IMR-90 (cell line): ENCODE measurements at regions not wholly inside any gene's neighbourhood (a gene's known extent, or its start where the extent isn't known, plus 50 kb on each side); places are given as distances from the start of the nearest gene placed in this dataset.

Source experiments
- ATAC-seq: fragments of 200-7000 bp; cut with Tn5 transposase; 2 replicates; pipeline ENCODE4 v1.9.1; 2020; ENCODE audit warnings: low read depth, mild to moderate bottlenecking, moderate library complexity
- BruUV-seq: library from RNA; stranded (reverse); fragments of 400-500 nt; replicated peaks from 2 replicates; lab custom pipeline; 2021; lab: Mats Ljungman, UMichigan
- CTCF ChIA-PET: fragments of 300-600 bp; formaldehyde crosslinking; extraction: SDS; loops from one replicate; lab custom pipeline; 2021; ENCODE audit warnings: antibody characterized with exemption; lab: Yijun Ruan, JAX
- POLR2A ChIA-PET: fragments of 300-600 bp; sonication (Branson Sonifier 250); formaldehyde crosslinking; loops from one replicate; lab custom pipeline; 2022; ENCODE audit warnings: antibody characterized with exemption; ENCODE audit not compliant: unreplicated experiment; lab: Charles Lee
- DNase-seq: peaks from one replicate; pipeline ENCODE4 v3.0.0; 2013
- H2AFZ ChIP-seq: replicated peaks from 2 replicates; pipeline ENCODE3; 2013; ENCODE audit warnings: low read length, mild to moderate bottlenecking; ENCODE audit not compliant: poor library complexity
- H2AK5ac ChIP-seq: 2 replicates; pipeline ENCODE4 v1.6.1; 2013; ENCODE audit warnings: low read depth, low read length, inconsistent platforms
- H2AK9ac ChIP-seq: replicated peaks from 2 replicates; pipeline ENCODE3; 2013; ENCODE audit warnings: mild to moderate bottlenecking, low read depth, low read length, moderate library complexity; ENCODE audit not compliant: poor library complexity
- H2BK120ac ChIP-seq: 2 replicates; pipeline ENCODE4 v1.6.1; 2013; ENCODE audit warnings: low read depth, low read length, inconsistent platforms
- H2BK15ac ChIP-seq: 3 replicates; pipeline ENCODE4 v1.6.1; 2013; ENCODE audit warnings: low read depth, low read length, inconsistent platforms
- H2BK20ac ChIP-seq: 2 replicates; pipeline ENCODE4 v1.6.1; 2013; ENCODE audit warnings: low read depth, mild to moderate bottlenecking, inconsistent platforms, low read length, moderate library complexity
- H2BK5ac ChIP-seq: 2 replicates; pipeline ENCODE4 v1.6.1; 2013; ENCODE audit warnings: mild to moderate bottlenecking, low read depth, low read length, inconsistent platforms; ENCODE audit not compliant: poor library complexity, severe bottlenecking
- H3K14ac ChIP-seq: replicated peaks from 2 replicates; pipeline ENCODE4 v1.6.1; 2013; ENCODE audit warnings: low read depth, low read length, inconsistent platforms
- H3K18ac ChIP-seq: 2 replicates; pipeline ENCODE4 v1.6.1; 2013; ENCODE audit warnings: low read depth, low read length, control low read depth
- H3K23ac ChIP-seq: 2 replicates; pipeline ENCODE4 v1.6.1; 2013; ENCODE audit warnings: low read depth, low read length, inconsistent platforms
- H3K27ac ChIP-seq: 2 replicates; pipeline ENCODE4 v1.5.1; 2013; ENCODE audit warnings: mild to moderate bottlenecking, control low read depth, low read length; ENCODE audit not compliant: insufficient read depth
- H3K27me3 ChIP-seq: 2 replicates; pipeline ENCODE4 v1.6.1; 2013; ENCODE audit warnings: low read length; ENCODE audit not compliant: control insufficient read depth, insufficient read depth
- H3K36me3 ChIP-seq: 2 replicates; pipeline ENCODE4 v1.6.1; 2013; ENCODE audit warnings: low read length, mixed read lengths; ENCODE audit not compliant: control insufficient read depth, insufficient read depth
- H3K4ac ChIP-seq: 2 replicates; pipeline ENCODE4 v1.6.1; 2013; ENCODE audit warnings: low read depth, low read length, inconsistent platforms
- H3K4me1 ChIP-seq: 2 replicates; pipeline ENCODE4 v1.6.1; 2013; ENCODE audit warnings: low read length, mixed read lengths; ENCODE audit not compliant: control insufficient read depth, insufficient read depth
- H3K4me2 ChIP-seq: 2 replicates; pipeline ENCODE4 v1.6.1; 2013; ENCODE audit warnings: low read depth, mild to moderate bottlenecking, control low read depth, low read length, moderate library complexity
- H3K4me3 ChIP-seq: 2 replicates; pipeline ENCODE4 v1.5.1; 2013; ENCODE audit warnings: low read depth, mild to moderate bottlenecking, control low read depth, low read length, moderate library complexity; ENCODE audit not compliant: insufficient read depth
- H3K56ac ChIP-seq: 2 replicates; pipeline ENCODE4 v1.6.1; 2013; ENCODE audit warnings: low read length, inconsistent platforms; ENCODE audit not compliant: insufficient read depth; ENCODE audit errors: extremely low read depth
- H3K79me1 ChIP-seq, 2 experiments: 2 replicates each; pipeline ENCODE4 v1.6.1; 2013; ENCODE audit warnings: low read length in 2 of 2, inconsistent platforms in 1 of 2, low read depth in 1 of 2
- H3K9ac ChIP-seq: 2 replicates; pipeline ENCODE4 v1.6.1; 2013; ENCODE audit warnings: low read depth, low read length, control low read depth
- H3K9me1 ChIP-seq: 2 replicates; pipeline ENCODE4 v1.6.1; 2013; ENCODE audit warnings: low read length, inconsistent platforms; ENCODE audit not compliant: insufficient read depth
- H3K9me3 ChIP-seq: 2 replicates; pipeline ENCODE4 v1.6.1; 2013; ENCODE audit warnings: low read length; ENCODE audit not compliant: control insufficient read depth, insufficient read depth
- H4K20me1 ChIP-seq: 2 replicates; pipeline ENCODE4 v1.6.1; 2013; ENCODE audit warnings: low read length, inconsistent platforms; ENCODE audit not compliant: insufficient read depth
- H4K5ac ChIP-seq: 2 replicates; pipeline ENCODE4 v1.6.1; 2013; ENCODE audit warnings: mild to moderate bottlenecking, low read depth, low read length, control low read depth
- H4K8ac ChIP-seq, 2 experiments: 2 replicates each; pipeline ENCODE4 v1.6.1; 2013; ENCODE audit warnings: low read depth in 2 of 2, low read length in 2 of 2, control low read depth in 1 of 2, inconsistent platforms in 1 of 2
- H4K91ac ChIP-seq: 2 replicates; pipeline ENCODE4 v1.6.1; 2013; ENCODE audit warnings: low read depth, low read length, inconsistent platforms; ENCODE audit not compliant: insufficient read depth
- BHLHE40 ChIP-seq: fragments of 150-350 bp; IDR thresholded peaks from 2 replicates; pipeline ENCODE4 v1.6.1; 2016; ENCODE audit warnings: mild to moderate bottlenecking, low read depth, low read length
- CEBPB ChIP-seq: IDR thresholded peaks from 2 replicates; pipeline ENCODE4 v1.6.1; 2012; ENCODE audit warnings: low read depth, low read length, improper control_type of control experiment
- CHD1 ChIP-seq: IDR thresholded peaks from 2 replicates; pipeline ENCODE4 v1.6.1; 2012; ENCODE audit warnings: low read depth, low read length, improper control_type of control experiment
- MAFK ChIP-seq: IDR thresholded peaks from 2 replicates; pipeline ENCODE4 v1.6.1; 2012; ENCODE audit warnings: low read depth, low read length, improper control_type of control experiment
- MAZ ChIP-seq: IDR thresholded peaks from 2 replicates; pipeline ENCODE4 v1.6.1; 2012; ENCODE audit warnings: low read depth, mild to moderate bottlenecking, low read length, improper control_type of control experiment, moderate library complexity, borderline replicate concordance
- MXI1 ChIP-seq: IDR thresholded peaks from 2 replicates; pipeline ENCODE4 v1.6.1; 2012; ENCODE audit warnings: low read depth, mild to moderate bottlenecking, low read length, moderate library complexity, borderline replicate concordance
- NFE2L2 ChIP-seq: fragments of 150-350 bp; IDR thresholded peaks from 2 replicates; pipeline ENCODE4 v1.6.1; 2016; ENCODE audit warnings: low read depth, mild to moderate bottlenecking, low read length
- POLR2A ChIP-seq: IDR thresholded peaks from 2 replicates; pipeline ENCODE4 v1.6.1; 2012; ENCODE audit warnings: mild to moderate bottlenecking, low read depth, low read length
- RAD21 ChIP-seq: IDR thresholded peaks from 2 replicates; pipeline ENCODE4 v1.6.1; 2012; ENCODE audit warnings: low read length, improper control_type of control experiment
- RCOR1 ChIP-seq: IDR thresholded peaks from 2 replicates; pipeline ENCODE4 v1.6.1; 2012; ENCODE audit warnings: mild to moderate bottlenecking, low read length, improper control_type of control experiment; ENCODE audit not compliant: insufficient replicate concordance
- RFX5 ChIP-seq: IDR thresholded peaks from 2 replicates; pipeline ENCODE4 v1.8.0; 2012; ENCODE audit warnings: low read depth, mild to moderate bottlenecking, low read length, moderate library complexity
- SMC3 ChIP-seq: fragments of 150-350 bp; IDR thresholded peaks from 2 replicates; pipeline ENCODE4 v1.6.1; 2016; ENCODE audit warnings: low read depth, mild to moderate bottlenecking, antibody characterized with exemption, low read length, moderate library complexity
- USF2 ChIP-seq: fragments of 150-350 bp; IDR thresholded peaks from 2 replicates; pipeline ENCODE4 v1.6.1; 2017; ENCODE audit warnings: mild to moderate bottlenecking, antibody characterized with exemption, low read length, low read depth
- WGBS, 2 experiments: methylation state at CpG; one replicate each; pipeline versions ENCODE4 v1.1.5 to v1.1.7; 2013; ENCODE audit warnings: missing lambda C conversion rate in 2 of 2; ENCODE audit not compliant: insufficient read length in 1 of 2; ENCODE audit errors: extremely low coverage in 2 of 2; 5-methylcytosine and 5-hydroxymethylcytosine counted together
- dilution Hi-C: fragments of 300-500 bp; cut with HindIII; formaldehyde crosslinking; loops from one replicate; pipeline ENCODE4 v1.14.3; 2018; ENCODE audit warnings: low sequenced_read_pairs; ENCODE audit not compliant: unreplicated experiment
- in situ Hi-C: fragments of 300-500 bp; cut with MboI; formaldehyde crosslinking; loops from 3 replicates; pipeline ENCODE4 v1.14.3; 2019; ENCODE audit warnings: low sequenced_read_pairs, inconsistent platforms, mixed read lengths
- intact Hi-C: fragments of 100-400 bp; cut with micrococcal nuclease; formaldehyde crosslinking; loops from 2 replicates; pipeline ENCODE4 v1.10.0; 2022

- TF ChIP-seq CEBPB: no peak
- TF ChIP-seq CHD1: no peak
- no peak for TF ChIP-seq MAFK
- TF ChIP-seq MXI1: no peak
- no peak for TF ChIP-seq RFX5
- no peak for TF ChIP-seq BHLHE40
- no peak for TF ChIP-seq RCOR1
- TF ChIP-seq MAZ: no peak
- TF ChIP-seq NFE2L2: no peak
- TF ChIP-seq USF2: no peak
- TF ChIP-seq SMC3: no peak
- no peak for TF ChIP-seq RAD21
- no peak for TF ChIP-seq POLR2A
- Histone ChIP-seq H3K18ac (no peak overlapping the region; the same call in 1 of the 2 replicates), H3K4me2 (no peak overlapping the region), H3K9me3 (no peaks in the 10 kb centered on the region), H3K36me3 (no peaks in the 10 kb centered on the region), H3K9ac (no peak overlapping the region), H3K23ac (no peak overlapping the region), H3K4me3 (no peak overlapping the region), H3K4ac (no peak overlapping the region), H2BK120ac (no peak overlapping the region), H4K8ac (no peak overlapping the region), H4K91ac (no peak overlapping the region), H3K27ac (no peak overlapping the region), H3K9me1 (peaks cover 3% of the 10 kb centered on the region; the same call in 1 of the 2 replicates), H4K20me1 (no peaks in the 10 kb centered on the region), H4K5ac (no peak overlapping the region), H2AK9ac (no peak overlapping the region), H3K27me3 (no peaks in the 10 kb centered on the region), H2BK5ac (no peak overlapping the region), H3K4me1 (peaks cover 5% of the 10 kb centered on the region; the same call in 1 of the 2 replicates), H3K14ac (no peak overlapping the region), H3K56ac (no peak overlapping the region), H2AK5ac (no peak overlapping the region), H2BK15ac (no peak overlapping the region), H3K79me1 (no peaks in the 10 kb centered on the region), H2BK20ac (no peak overlapping the region), H2AFZ (no peak overlapping the region)
- intact Hi-C loops (no loop called here), in situ Hi-C loops (no loop called here), dilution Hi-C loops (no loop called here)
- WGBS, 2 experiments: no CpG with 5 or more reads among the region's 3 CpGs
- BruUV-seq: no TSS peak
- CTCF ChIA-PET: no interaction called here
- DNase-seq (no peak), ATAC-seq (no peak)
- POLR2A ChIA-PET: interaction anchor here (0.7 kb wide), 2 partner anchors 21 to 991 kb away, joined by 3 to 7 read pairs; no protein-coding TSS in a partner anchor
Observed at GRCh38 chr6:91447530-91448254, 860.8 kb upstream of the MAP3K7 start.
